HEK293T (cell line): ENCODE measurements at regions not wholly inside any gene's neighbourhood (a gene's known extent, or its start where the extent isn't known, plus 50 kb on each side); places are given as distances from the start of the nearest gene placed in this dataset.

Experiments used
- BHLHE40 ChIP-seq: fragments of 450-650 bp; IDR thresholded peaks from 2 replicates; pipeline ENCODE4 v1.6.1; 2016; ENCODE audit warnings: mild to moderate bottlenecking, moderate library complexity, borderline replicate concordance
- CTBP1 ChIP-seq: fragments of 450-650 bp; IDR thresholded peaks from 2 replicates; pipeline ENCODE4 v1.6.1; 2016; ENCODE audit warnings: borderline replicate concordance
- FOXM1 ChIP-seq: fragments of 450-650 bp; IDR thresholded peaks from 2 replicates; pipeline ENCODE4 v1.6.1; 2017; ENCODE audit warnings: mild to moderate bottlenecking, borderline replicate concordance
- SUZ12 ChIP-seq: fragments of 450-650 bp; IDR thresholded peaks from 2 replicates; pipeline ENCODE4 v1.6.1; 2016; ENCODE audit warnings: mild to moderate bottlenecking

DNA sequence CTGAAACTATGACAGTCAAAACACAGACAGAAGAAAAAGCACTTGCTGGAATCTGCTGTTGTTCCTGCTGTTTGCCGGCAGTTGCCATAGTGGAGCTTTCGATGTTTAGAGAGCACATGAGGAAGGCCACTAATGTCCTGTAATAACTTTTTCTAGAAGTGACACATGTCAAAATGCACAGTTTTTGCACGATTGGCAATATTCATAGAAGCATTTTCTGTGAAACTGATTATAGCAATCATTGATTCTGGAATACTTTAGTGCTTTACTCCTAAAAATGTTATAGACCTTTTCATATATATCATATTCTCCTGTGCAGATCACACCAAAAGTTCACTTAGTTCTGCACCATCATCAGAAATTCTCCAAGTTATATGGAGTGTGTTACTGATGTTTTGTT, 407.0 kb upstream of the SOX9 start:
- TF ChIP-seq SUZ12 = no peak
- no peak for TF ChIP-seq FOXM1
- no peak for TF ChIP-seq BHLHE40
- TF ChIP-seq CTBP1 = no peak
